Left lung (tissue), 4 donors: ENCODE measurements at regions not wholly inside any gene's neighbourhood (a gene's known extent, or its start where the extent isn't known, plus 50 kb on each side); places are given as distances from the start of the nearest gene placed in this dataset.
A peak's percentile ranks its signal among the peaks of the same experiment; 100 is the strongest.

Source experiments
- ATAC-seq: fragments of 200-7000 bp; cut with Tn5 transposase; one replicate; pipeline ENCODE4 v1.9.1; 2020; ENCODE audit warnings: moderate library complexity
- DNase-seq, 4 donors: peaks; one replicate each; pipeline ENCODE4 v3.0.0-alpha.2; 2013 to 2020
- H3K27ac ChIP-seq, 2 donors: fragments of 200-600 bp; sonication (generic) in 1 of 2; one replicate each; pipeline versions ENCODE4 v1.5.0 to v1.8.0; 2020 to 2021
- H3K27me3 ChIP-seq, 2 donors: fragments of 200-600 bp; sonication (generic) in 1 of 2; one replicate each; pipeline versions ENCODE4 v1.5.0 to v1.8.0; 2020 to 2021
- H3K36me3 ChIP-seq, 2 donors: fragments of 200-600 bp; sonication (generic) in 1 of 2; one replicate each; pipeline versions ENCODE4 v1.5.0 to v1.8.0; 2020 to 2021
- H3K4me1 ChIP-seq, 2 donors: fragments of 200-600 bp; one replicate each; pipeline ENCODE4 v1.8.0; 2021
- H3K4me3 ChIP-seq, 2 donors: fragments of 200-600 bp; sonication (generic) in 1 of 2; one replicate each; pipeline versions ENCODE4 v1.5.0 to v1.8.0; 2020 to 2021; ENCODE audit warnings: mild to moderate bottlenecking in 1 of 2
- H3K9me3 ChIP-seq, 2 donors: fragments of 200-600 bp; sonication (generic) in 1 of 2; one replicate each; pipeline versions ENCODE4 v1.5.0 to v1.8.0; 2020 to 2021
- intact Hi-C, 2 donors: fragments of 100-400 bp; cut with DNase I; formaldehyde crosslinking; loops; one replicate each; pipeline versions ENCODE4 v1.11.2 to v1.14.2; 2022
- TF ChIP-seq, protein P1 (sequence below), 2 donors: fragments of 200-600 bp; sonication (generic) in 1 of 2; IDR thresholded peaks; one replicate each; pipeline versions ENCODE4 v1.5.0 to v1.8.0; 2021; ENCODE audit warnings: antibody characterized with exemption in 2 of 2
- donor health status: DM: no; HTN: yes; CAD: no.
- donor health status: DM: no; HTN: no; CAD: no.

DNA sequence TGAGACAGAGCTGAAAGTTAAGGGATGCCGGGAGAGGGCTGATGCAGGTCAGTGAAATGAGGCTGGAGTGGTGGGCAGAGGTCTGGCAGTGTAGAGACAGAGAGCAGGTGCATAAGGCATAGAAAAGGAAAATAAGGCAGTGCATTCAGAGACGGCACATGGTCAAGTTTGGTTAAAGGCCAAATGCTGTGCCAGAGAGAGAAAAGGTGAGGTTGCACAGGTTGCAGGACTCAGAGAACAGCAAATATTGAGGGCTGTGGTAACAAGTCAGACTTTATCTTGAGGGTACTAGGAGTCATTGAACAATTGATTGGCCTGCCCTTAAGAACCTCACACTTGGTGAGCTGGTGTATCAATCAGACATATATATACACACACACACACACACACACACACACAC lies 102.9 kb upstream of the TSHZ2 start:
- intact Hi-C loops, result no loop called here
- no peaks in the 10 kb centered on the region for H3K27me3 ChIP-seq
- no peak for ATAC-seq
- no peaks in the 10 kb centered on the region for H3K4me1 ChIP-seq
- no peaks in the 10 kb centered on the region for H3K36me3 ChIP-seq
- TF ChIP-seq, protein P1, sequence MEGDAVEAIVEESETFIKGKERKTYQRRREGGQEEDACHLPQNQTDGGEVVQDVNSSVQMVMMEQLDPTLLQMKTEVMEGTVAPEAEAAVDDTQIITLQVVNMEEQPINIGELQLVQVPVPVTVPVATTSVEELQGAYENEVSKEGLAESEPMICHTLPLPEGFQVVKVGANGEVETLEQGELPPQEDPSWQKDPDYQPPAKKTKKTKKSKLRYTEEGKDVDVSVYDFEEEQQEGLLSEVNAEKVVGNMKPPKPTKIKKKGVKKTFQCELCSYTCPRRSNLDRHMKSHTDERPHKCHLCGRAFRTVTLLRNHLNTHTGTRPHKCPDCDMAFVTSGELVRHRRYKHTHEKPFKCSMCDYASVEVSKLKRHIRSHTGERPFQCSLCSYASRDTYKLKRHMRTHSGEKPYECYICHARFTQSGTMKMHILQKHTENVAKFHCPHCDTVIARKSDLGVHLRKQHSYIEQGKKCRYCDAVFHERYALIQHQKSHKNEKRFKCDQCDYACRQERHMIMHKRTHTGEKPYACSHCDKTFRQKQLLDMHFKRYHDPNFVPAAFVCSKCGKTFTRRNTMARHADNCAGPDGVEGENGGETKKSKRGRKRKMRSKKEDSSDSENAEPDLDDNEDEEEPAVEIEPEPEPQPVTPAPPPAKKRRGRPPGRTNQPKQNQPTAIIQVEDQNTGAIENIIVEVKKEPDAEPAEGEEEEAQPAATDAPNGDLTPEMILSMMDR (IDR thresholded peaks at IDR 0.05), result no peak
- H3K27ac ChIP-seq, result no peak overlapping the region
- no peaks in the 10 kb centered on the region for H3K9me3 ChIP-seq
- no peak overlapping the region for H3K4me3 ChIP-seq
- DNase-seq, result no peak

DNA sequence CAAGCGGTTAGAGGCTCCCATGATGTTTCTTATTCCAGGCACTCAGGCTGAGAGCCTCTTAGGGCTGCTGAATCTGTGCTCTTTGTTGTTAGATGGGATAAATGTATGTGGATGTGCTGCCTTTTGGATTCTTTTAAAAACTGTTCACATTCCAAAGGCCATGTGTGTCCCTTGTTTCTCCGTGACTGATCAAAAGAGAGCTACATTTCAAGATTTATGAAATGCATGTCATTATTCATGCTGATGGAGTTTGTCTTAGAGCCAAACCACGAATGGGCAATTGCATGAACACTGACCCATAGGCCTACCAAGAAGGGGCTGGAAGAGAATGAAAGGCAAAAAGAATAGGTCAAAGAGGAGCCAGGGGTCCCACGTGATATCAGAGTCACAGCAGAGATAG lies 104.9 kb upstream of the TSHZ2 start:
- intact Hi-C loops, result no loop called here
- TF ChIP-seq, protein P1 (IDR thresholded peaks at IDR 0.05), result no peak
- H3K36me3 ChIP-seq, result no peaks in the 10 kb centered on the region
- no peak for DNase-seq
- H3K27me3 ChIP-seq, result no peaks in the 10 kb centered on the region
- no peak for ATAC-seq
- H3K4me1 ChIP-seq, result no peaks in the 10 kb centered on the region
- H3K9me3 ChIP-seq, result no peaks in the 10 kb centered on the region
- H3K27ac ChIP-seq, result no peak overlapping the region
- no peak overlapping the region for H3K4me3 ChIP-seq

DNA sequence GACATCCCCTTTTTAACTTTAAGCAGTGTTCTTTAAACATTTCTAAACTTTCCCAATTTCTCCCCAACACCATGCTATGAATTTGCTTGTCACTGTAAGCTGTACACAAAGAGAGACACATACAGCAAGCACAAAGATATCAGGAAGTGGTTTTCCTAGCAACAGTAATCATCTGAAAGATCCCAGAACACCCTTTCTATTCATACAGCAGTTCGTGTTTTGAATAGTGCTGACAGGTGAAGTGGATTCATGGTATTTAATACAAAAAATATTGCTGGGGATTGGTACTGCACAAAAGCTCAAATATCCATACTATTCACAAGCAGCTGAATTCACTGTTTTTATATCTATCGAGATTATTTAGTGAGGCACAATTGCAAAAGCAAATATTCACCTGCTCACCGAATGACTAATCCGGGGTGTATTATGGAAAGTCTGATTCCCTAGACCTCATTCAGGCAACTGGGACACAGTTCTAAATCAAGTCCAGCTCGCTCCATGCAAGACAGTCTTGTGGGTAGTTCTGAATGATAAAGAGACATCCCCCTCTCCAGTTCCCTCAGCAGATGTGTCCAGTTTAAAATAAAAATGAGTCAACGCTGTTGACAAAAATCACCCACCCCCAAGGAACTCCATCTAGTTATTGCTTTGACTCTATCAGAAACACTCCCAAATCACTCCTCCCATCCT lies 107.1 kb upstream of the TSHZ2 start:
- no peak overlapping the region for H3K27ac ChIP-seq
- no peak overlapping the region for H3K4me3 ChIP-seq
- no peaks in the 10 kb centered on the region for H3K9me3 ChIP-seq
- ATAC-seq (no peak), DNase-seq (no peak)
- no peaks in the 10 kb centered on the region for H3K4me1 ChIP-seq
- H3K36me3 ChIP-seq, result no peaks in the 10 kb centered on the region
- no peaks in the 10 kb centered on the region for H3K27me3 ChIP-seq
- TF ChIP-seq, protein P1 (IDR thresholded peaks at IDR 0.05), result no peak
- intact Hi-C loops, result no loop called here

DNA sequence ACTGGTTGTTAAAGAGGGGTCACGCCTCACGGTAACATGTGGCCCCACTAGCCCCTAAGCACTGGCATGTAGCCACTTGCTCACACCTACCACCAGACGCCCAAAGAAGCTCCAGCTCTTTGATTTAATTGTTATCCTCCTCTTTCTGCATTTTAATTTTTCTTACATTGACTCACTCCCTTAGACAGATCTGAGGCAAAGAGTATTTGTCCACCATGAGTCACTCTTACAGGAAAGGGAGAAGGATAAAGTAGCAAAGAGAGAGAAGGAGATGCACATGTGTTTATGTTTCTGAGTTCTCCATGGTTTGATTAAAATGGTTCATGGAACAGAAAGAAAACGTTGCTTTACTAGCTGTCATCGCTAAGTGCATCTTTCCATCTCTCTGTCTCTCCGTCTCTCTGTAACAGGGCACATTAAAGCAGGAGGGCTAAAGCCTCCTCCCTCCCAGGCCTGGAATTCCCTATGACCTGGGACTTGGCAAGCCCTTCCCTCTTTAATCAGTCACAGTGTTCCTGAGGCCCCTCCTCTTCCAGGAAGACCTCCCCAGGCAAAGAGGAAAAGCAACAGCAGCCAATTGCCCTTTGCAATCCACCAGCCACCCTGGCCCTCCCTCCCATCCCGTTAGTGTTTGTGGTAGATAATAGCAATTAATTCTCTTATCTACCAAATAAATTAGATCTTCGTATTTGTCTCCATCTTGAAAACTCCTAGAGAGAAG lies 112.8 kb upstream of the TSHZ2 start:
- intact Hi-C loops, result no loop called here
- H3K36me3 ChIP-seq, result no peaks in the 10 kb centered on the region
- H3K4me1 ChIP-seq, result no peaks in the 10 kb centered on the region
- H3K9me3 ChIP-seq, result no peaks in the 10 kb centered on the region
- H3K27ac ChIP-seq, result no peak overlapping the region
- TF ChIP-seq, protein P1 (IDR thresholded peaks at IDR 0.05), result no peak
- H3K27me3 ChIP-seq, result no peaks in the 10 kb centered on the region
- DNase-seq (peak in 1 of 4 donors; percentile 3), ATAC-seq (peak; percentile 63)
- H3K4me3 ChIP-seq, result no peak overlapping the region

DNA sequence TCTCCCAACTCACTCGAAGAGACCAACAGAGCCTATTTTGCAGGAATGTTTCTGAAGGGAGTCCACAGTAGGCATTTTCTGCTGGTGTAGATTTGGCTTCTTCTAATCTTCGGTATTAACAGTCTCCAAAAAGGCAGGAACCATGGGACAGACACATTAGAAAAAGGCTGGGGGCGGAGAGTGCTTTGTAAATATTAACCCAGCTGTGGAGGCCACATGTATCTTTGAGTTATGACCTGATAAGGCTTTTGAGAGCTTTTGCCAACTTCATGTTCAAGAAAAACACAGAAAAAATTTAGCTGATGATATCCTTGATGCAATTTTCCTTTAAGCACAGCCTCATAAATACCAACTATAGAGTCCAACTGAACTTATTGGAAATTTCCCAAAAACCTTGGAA lies 119.4 kb upstream of the TSHZ2 start:
- ATAC-seq (no peak), DNase-seq (peak in 2 of 4 donors; percentile 25 to 34)
- TF ChIP-seq, protein P1 (IDR thresholded peaks at IDR 0.05), result no peak
- no peak overlapping the region for H3K4me3 ChIP-seq
- H3K27me3 ChIP-seq, result no peaks in the 10 kb centered on the region
- intact Hi-C loops, result no loop called here
- no peaks in the 10 kb centered on the region for H3K9me3 ChIP-seq
- H3K36me3 ChIP-seq, result no peaks in the 10 kb centered on the region
- no peaks in the 10 kb centered on the region for H3K4me1 ChIP-seq
- H3K27ac ChIP-seq, result no peak overlapping the region
